ENCODE measurements at regions not wholly inside any gene's neighbourhood (a gene's known extent, or its start where the extent isn't known, plus 50 kb on each side); places are given as distances from the start of the nearest gene placed in this dataset.

GRCh38 chr2:164427111-164427510, 194.2 kb downstream of the GRB14 start:
- H3K27me3 ChIP-seq (replicated peaks in 1 of 4; ENCODE audit: control insufficient read depth in 3 of 4, extremely low read depth in 1 of 4, insufficient read depth in 3 of 4, low read length in 3 of 4), result no peaks in the 10 kb centered on the region
- no peak overlapping the region for H2BK5ac ChIP-seq (ENCODE audit: low read depth, low read length)
- no peak overlapping the region for H2BK15ac ChIP-seq (ENCODE audit: low read length)
- H3K79me1 ChIP-seq (ENCODE audit: low read depth, low read length), result no peaks in the 10 kb centered on the region
- no peak overlapping the region for H3K27ac ChIP-seq (ENCODE audit: low read depth, low read length)
- no peak overlapping the region for H4K91ac ChIP-seq (replicated peaks; ENCODE audit: insufficient read length, low read length)
- no peak overlapping the region for H3K56ac ChIP-seq (replicated peaks; ENCODE audit: insufficient read length, low read depth, low read length)
- no peak overlapping the region for H2BK120ac ChIP-seq (replicated peaks; ENCODE audit: low read depth, low read length)
- CTCF ChIA-PET (ENCODE audit: partially characterized antibody), result interaction anchor here (1.1 kb wide), 1 partner anchor 1244 kb away, joined by 3 read pairs; no protein-coding TSS in a partner anchor
- no peak overlapping the region for H2BK12ac ChIP-seq (ENCODE audit: low read depth, low read length)
- H3K18ac ChIP-seq (ENCODE audit: extremely low read depth, low read length), result no peak overlapping the region
- no peak overlapping the region for H4K8ac ChIP-seq (ENCODE audit: extremely low read depth, insufficient read depth, low read length)
- H3K14ac ChIP-seq (ENCODE audit: insufficient read length), result no peak overlapping the region
- no peak overlapping the region for H4K5ac ChIP-seq (ENCODE audit: insufficient read length, low read depth, low read length)
- H2BK20ac ChIP-seq (ENCODE audit: low read length), result no peak overlapping the region
- H3K4me1 ChIP-seq (replicated peaks in 1 of 4; ENCODE audit: control insufficient read depth in 3 of 4, insufficient read depth in 4 of 4, low read length in 3 of 4), result 0 out of 7 replicates have a peak, but pooled peaks cover 0 to 2% (median 0%) of the 10 kb centered on the region in 4 experiments
- TF ChIP-seq KDM4A (IDR thresholded peaks at IDR 0.05; ENCODE audit: low read depth, low read length, severe bottlenecking) (no peak), EZH2 (IDR thresholded peaks at IDR 0.05; ENCODE audit: low read depth, low read length, severe bottlenecking) (no peak), EGR1 (IDR thresholded peaks at IDR 0.05; ENCODE audit: borderline replicate concordance, low read depth, low read length) (no peak), HDAC2 (IDR thresholded peaks at IDR 0.05; ENCODE audit: borderline replicate concordance in 1 of 2, low read depth in 2 of 2, low read length in 2 of 2) (no peak), USF2 (IDR thresholded peaks at IDR 0.05; ENCODE audit: low read length) (no peak), TBP (IDR thresholded peaks at IDR 0.05; ENCODE audit: low read depth, low read length) (no peak), TCF12 (IDR thresholded peaks at IDR 0.05; ENCODE audit: low read depth, low read length) (no peak), KDM5A (IDR thresholded peaks at IDR 0.05; ENCODE audit: low read length) (no peak), ATF2 (IDR thresholded peaks at IDR 0.05; ENCODE audit: low read length) (no peak), E2F6 (IDR thresholded peaks at IDR 0.05) (no peak)
- H3K23ac ChIP-seq (ENCODE audit: insufficient read length), result no peak overlapping the region
- H3K9me3 ChIP-seq (ENCODE audit: insufficient read depth in 2 of 2, low read depth in 1 of 2, low read length in 1 of 2), result no peaks in the 10 kb centered on the region
- H3K4me2 ChIP-seq (ENCODE audit: insufficient read depth in 1 of 2, low read depth in 2 of 2, low read length in 2 of 2), result no peak overlapping the region
- H3K36me3 ChIP-seq (ENCODE audit: control insufficient read depth in 2 of 4, insufficient read depth in 4 of 4, low read length in 3 of 4), result no peaks in the 10 kb centered on the region
- no peaks in the 10 kb centered on the region for H3K79me2 ChIP-seq (ENCODE audit: control insufficient read depth in 1 of 2, insufficient read depth in 2 of 2, low read length in 2 of 2)
- H3K9ac ChIP-seq (replicated peaks in 1 of 4; ENCODE audit: extremely low read depth in 1 of 4, low read depth in 3 of 4, low read length in 3 of 4), result no peak overlapping the region
- H2AK5ac ChIP-seq (ENCODE audit: low read depth, low read length), result no peak overlapping the region
- FAIRE-seq, result no peak
- no peaks in the 10 kb centered on the region for H3K23me2 ChIP-seq (ENCODE audit: low read depth, low read length)
- no peak overlapping the region for H3K4ac ChIP-seq (replicated peaks; ENCODE audit: insufficient read length, low read depth, low read length)
- POLR2A ChIA-PET (ENCODE audit: partially characterized antibody), result no interaction called here
- WGBS, 2 experiments (ENCODE audit: extremely low coverage in 1 of 2, insufficient coverage in 1 of 2, insufficient read length in 1 of 2, insufficient replicate concordance in 2 of 2, low coverage in 1 of 2, low lambda C conversion rate in 2 of 2, missing lambda C conversion rate in 1 of 2), result 93% methylated on average over 7 of the region's 7 CpGs; no CpG with 5 or more reads in 1 of the 2 experiments
- DNase-seq (ENCODE audit: low read depth in 1 of 2, low spot score in 2 of 2), result no peak
- H2AFZ ChIP-seq (ENCODE audit: low read length), result peak overlapping the region; percentile 23; the same call in 1 of the 2 replicates
- no peaks in the 10 kb centered on the region for H4K20me1 ChIP-seq (replicated peaks in 1 of 2; ENCODE audit: control insufficient read depth in 1 of 2, insufficient read depth in 2 of 2, low read length in 2 of 2)
- no peak overlapping the region for H3K4me3 ChIP-seq (ENCODE audit: extremely low read depth in 1 of 4, insufficient read depth in 2 of 4, low read depth in 3 of 4, low read length in 4 of 4)

Data from H1 (cell line).